Gastrocnemius medialis (tissue), 4 donors: ENCODE measurements at regions not wholly inside any gene's neighbourhood (a gene's known extent, or its start where the extent isn't known, plus 50 kb on each side); places are given as distances from the start of the nearest gene placed in this dataset.

Source experiments
- ATAC-seq, 2 donors: fragments of 150-250 bp; one replicate each; pipeline ENCODE4 v1.9.1; 2016
- DNase-seq, 2 donors: peaks; one replicate each; pipeline ENCODE4 v3.0.0-alpha.2; 2019
- H3K27ac ChIP-seq, 4 donors: fragments of 200-600 bp; sonication (generic); 1 replicate in 1 of 4; 2 replicates in 3 of 4; pipeline ENCODE4 v1.5.1; 2016 to 2018; ENCODE audit warnings: mild to moderate bottlenecking in 2 of 4, moderate library complexity in 1 of 4
- H3K27me3 ChIP-seq, 3 donors: fragments of 200-600 bp; sonication (generic) in 2 of 3; 1 replicate in 1 of 3; 2 replicates in 2 of 3; pipeline versions ENCODE4 v1.5.1 to v1.6.0; 2016 to 2019; ENCODE audit warnings: mild to moderate bottlenecking in 1 of 3, moderate library complexity in 1 of 3
- H3K36me3 ChIP-seq, 2 donors: fragments of 200-600 bp; sonication (generic) in 1 of 2; one replicate each; pipeline ENCODE4 v1.5.1; 2017 to 2018
- H3K4me1 ChIP-seq, 2 donors: fragments of 200-600 bp; sonication (generic) in 1 of 2; one replicate each; pipeline ENCODE4 v1.5.1; 2016 to 2017; ENCODE audit warnings: mild to moderate bottlenecking in 2 of 2
- H3K4me3 ChIP-seq, 4 donors: fragments of 200-600 bp; sonication (generic) in 3 of 4; 1 replicate in 1 of 4; 2 replicates in 3 of 4; pipeline ENCODE4 v1.5.1; 2016 to 2019; ENCODE audit warnings: mild to moderate bottlenecking in 2 of 4
- H3K9me3 ChIP-seq, 3 donors: fragments of 200-600 bp; sonication (generic) in 2 of 3; 1 replicate in 1 of 3; 2 replicates in 2 of 3; pipeline ENCODE4 v1.5.1; 2016 to 2019
- CTCF ChIP-seq, 5 experiments: fragments of 450-650 bp in 3 of 5; fragments of 200-600 bp in 2 of 5; sonication (generic) in 2 of 5; IDR thresholded peaks in 4 of 5; conservative IDR thresholded peaks in 1 of 5; 1 replicate in 4 of 5; 2 replicates in 1 of 5; pipeline ENCODE4 v1.5.1; 2016 to 2019; ENCODE audit warnings: antibody characterized with exemption in 5 of 5, mild to moderate bottlenecking in 3 of 5, moderate library complexity in 3 of 5
- POLR2A ChIP-seq, 2 donors: fragments of 450-650 bp; IDR thresholded peaks; one replicate each; pipeline ENCODE4 v1.6.1; 2017; ENCODE audit warnings: antibody characterized with exemption in 2 of 2, mild to moderate bottlenecking in 2 of 2, moderate library complexity in 2 of 2
- in situ Hi-C, 4 donors: fragments of 200-750 bp; cut with MboI; loops; one replicate each; pipeline versions ENCODE4 v1.15.0 to v1.8.0; 2017; ENCODE audit warnings: low sequenced_read_pairs in 4 of 4
- intact Hi-C: fragments of 100-400 bp; cut with DNase I; formaldehyde crosslinking; loops from one replicate; pipeline ENCODE4 v1.15.1; 2023; ENCODE audit warnings: low total_unique reads

- DNase-seq (no peak), ATAC-seq (no peak)
- TF ChIP-seq CTCF (IDR thresholded peaks at IDR 0.05 in 4 of 5, conservative IDR thresholded peaks at IDR 0.05 in 1 of 5) = no peak
- no peak for TF ChIP-seq POLR2A (IDR thresholded peaks at IDR 0.05)
- Histone ChIP-seq H3K4me3 (no peak overlapping the region), H3K27ac (no peak overlapping the region), H3K4me1 (peaks cover 17 to 23% of the 10 kb centered on the region in 2 donors), H3K27me3 (no peaks in the 10 kb centered on the region), H3K36me3 (no peaks in the 10 kb centered on the region), H3K9me3 (no peaks in the 10 kb centered on the region)
- intact Hi-C loops (no loop called here), in situ Hi-C loops (no loop called here)
These were observed 64.0 kb upstream of the FIGN start for GRCh38 chr2:163799807-163800206.

GRCh38 chr2:163794635-163795034, 58.8 kb upstream of the FIGN start:
- Histone ChIP-seq H3K4me3 (no peak overlapping the region), H3K4me1 (no peaks in the 10 kb centered on the region), H3K27me3 (no peaks in the 10 kb centered on the region), H3K27ac (no peak overlapping the region), H3K36me3 (no peaks in the 10 kb centered on the region), H3K9me3 (no peaks in the 10 kb centered on the region)
- intact Hi-C loops = no loop called here
- DNase-seq (no peak), ATAC-seq (no peak)
- in situ Hi-C loops = no loop called here
- no peak for TF ChIP-seq POLR2A (IDR thresholded peaks at IDR 0.05)
- TF ChIP-seq CTCF (IDR thresholded peaks at IDR 0.05 in 4 of 5, conservative IDR thresholded peaks at IDR 0.05 in 1 of 5) = no peak
